HG03565 (cell line): ENCODE measurements at regions not wholly inside any gene's neighbourhood (a gene's known extent, or its start where the extent isn't known, plus 50 kb on each side); places are given as distances from the start of the nearest gene placed in this dataset.

Experiments
- ATAC-seq: cut with Tn5 transposase; IDR thresholded peaks from one replicate; pipeline ENCODE4 v1.9.1; 2021; ENCODE audit warnings: mild to moderate bottlenecking, moderate library complexity; ENCODE audit not compliant: unreplicated experiment

GRCh38 chr2:228866044-228866443 lies 405.0 kb downstream of the PID1 start:
- ATAC-seq, result no peak

GRCh38 chr2:228864131-228864530 lies 407.0 kb downstream of the PID1 start:
- ATAC-seq, result no peak

- ATAC-seq, result no peak
Measured at GRCh38 chr2:228860601-228861285, 410.3 kb downstream of the PID1 start.

- ATAC-seq, result no peak
Measured at GRCh38 chr2:228853151-228853550, 417.9 kb downstream of the PID1 start.

- ATAC-seq, result no peak
Measured at GRCh38 chr2:228848638-228849037, 422.4 kb downstream of the PID1 start.

GRCh38 chr2:228847684-228848083 lies 423.4 kb downstream of the PID1 start:
- ATAC-seq, result no peak

- ATAC-seq, result no peak
Measured at GRCh38 chr2:228846161-228846560, 424.9 kb downstream of the PID1 start.

- no peak for ATAC-seq
Measured at GRCh38 chr2:228845162-228845925, 425.7 kb downstream of the PID1 start.

- no peak for ATAC-seq
Measured at GRCh38 chr2:228841877-228842276, 429.2 kb downstream of the PID1 start.

GRCh38 chr2:228841475-228841874 lies 429.6 kb downstream of the PID1 start:
- no peak for ATAC-seq

GRCh38 chr2:228840743-228841114 lies 430.4 kb downstream of the PID1 start:
- no peak for ATAC-seq

- no peak for ATAC-seq
Measured at GRCh38 chr2:228840113-228840742, 430.9 kb downstream of the PID1 start.

GRCh38 chr2:228839421-228839876 lies 431.6 kb downstream of the PID1 start:
- ATAC-seq, result no peak

- ATAC-seq, result no peak
Measured at GRCh38 chr2:228838819-228839218, 432.3 kb downstream of the PID1 start.

GRCh38 chr2:228828397-228828796 lies 442.7 kb downstream of the PID1 start:
- no peak for ATAC-seq

- no peak for ATAC-seq
Measured at GRCh38 chr2:228827056-228827700, 443.9 kb downstream of the PID1 start.

- ATAC-seq, result no peak
Measured at GRCh38 chr2:228819701-228820100, 451.4 kb downstream of the PID1 start.

GRCh38 chr2:228802181-228803071 lies 468.7 kb downstream of the PID1 start:
- ATAC-seq, result no peak

- no peak for ATAC-seq
Measured at GRCh38 chr2:228801451-228801850, 469.6 kb downstream of the PID1 start.

GRCh38 chr2:228799208-228799588 lies 471.9 kb downstream of the PID1 start:
- no peak for ATAC-seq
